OCI-LY3 (cell line): ENCODE measurements at regions not wholly inside any gene's neighbourhood (a gene's known extent, or its start where the extent isn't known, plus 50 kb on each side); places are given as distances from the start of the nearest gene placed in this dataset.

Source experiments
- H2AFZ ChIP-seq: fragments of 200-600, 300-600 bp; shearing (Covaris generic); 2 replicates; pipeline ENCODE4 v1.6.0; 2014; ENCODE audit warnings: antibody characterized with exemption, low read depth, low read length
- H3K27ac ChIP-seq: fragments of 200-600, 300-600 bp; sonication (generic); 2 replicates; pipeline ENCODE4 v1.5.1; 2014; ENCODE audit warnings: mild to moderate bottlenecking, low read length, moderate library complexity, mixed read lengths
- H3K27me3 ChIP-seq: fragments of 200-600, 300-600 bp; sonication (generic); 2 replicates; pipeline ENCODE4 v1.6.1; 2014; ENCODE audit warnings: low read depth, low read length, mixed read lengths
- H3K36me3 ChIP-seq: fragments of 200-600, 300-600 bp; sonication (generic); replicated peaks from 2 replicates; pipeline ENCODE3; 2014; ENCODE audit warnings: low read depth, low read length, mixed read lengths
- H3K4me1 ChIP-seq: fragments of 300-600, 200-600 bp; sonication (generic); 2 replicates; pipeline ENCODE4 v1.6.1; 2014; ENCODE audit warnings: low read length, mixed read lengths
- H3K4me2 ChIP-seq: fragments of 200-600, 300-600 bp; sonication (generic); 2 replicates; pipeline ENCODE4 v1.6.1; 2014; ENCODE audit warnings: low read length, mixed read lengths
- H3K4me3 ChIP-seq: fragments of 300-600, 200-600 bp; sonication (generic); 2 replicates; pipeline ENCODE4 v1.5.1; 2014; ENCODE audit warnings: antibody characterized with exemption, mild to moderate bottlenecking, low read length, moderate library complexity
- H3K79me2 ChIP-seq: fragments of 300-600, 200-600 bp; shearing (Covaris generic); 2 replicates; pipeline ENCODE4 v1.6.1; 2014; ENCODE audit warnings: mild to moderate bottlenecking, low read length, mixed read lengths
- H3K9ac ChIP-seq: fragments of 300-600, 200-600 bp; shearing (Covaris generic); 2 replicates; pipeline ENCODE4 v1.6.0; 2014; ENCODE audit warnings: mild to moderate bottlenecking, low read length, moderate library complexity
- H3K9me3 ChIP-seq: fragments of 200-600, 300-600 bp; shearing (Covaris generic); 2 replicates; pipeline ENCODE4 v1.6.1; 2014; ENCODE audit warnings: low read length, mixed read lengths; ENCODE audit not compliant: insufficient read depth
- H4K20me1 ChIP-seq: fragments of 200-600, 300-600 bp; sonication (generic); 2 replicates; pipeline ENCODE4 v1.6.1; 2016; ENCODE audit warnings: low read length, mixed read lengths; ENCODE audit not compliant: insufficient read depth
- EZH2phosphoT487 ChIP-seq: fragments of 200-600 bp; shearing (Covaris generic); IDR thresholded peaks from 2 replicates; pipeline ENCODE4 v1.6.1; 2018; ENCODE audit warnings: antibody characterized with exemption, mixed run types, low read depth
- TF ChIP-seq, protein P1 (sequence below): fragments of 200-600, 300-600 bp; sonication (generic); IDR thresholded peaks from 2 replicates; pipeline ENCODE4 v1.5.1; 2014; ENCODE audit warnings: antibody characterized with exemption, low read length, low read depth

- Histone ChIP-seq H3K27me3 (no peaks in the 10 kb centered on the region), H3K9ac (no peak overlapping the region), H3K4me1 (peaks cover 2% of the 10 kb centered on the region), H3K4me2 (no peak overlapping the region), H2AFZ (no peak overlapping the region), H4K20me1 (no peaks in the 10 kb centered on the region), H3K27ac (no peak overlapping the region), H3K9me3 (no peaks in the 10 kb centered on the region), H3K79me2 (no peaks in the 10 kb centered on the region), H3K36me3 (no peaks in the 10 kb centered on the region), H3K4me3 (no peak overlapping the region)
- no peak for TF ChIP-seq EZH2phosphoT487
- TF ChIP-seq, protein P1, sequence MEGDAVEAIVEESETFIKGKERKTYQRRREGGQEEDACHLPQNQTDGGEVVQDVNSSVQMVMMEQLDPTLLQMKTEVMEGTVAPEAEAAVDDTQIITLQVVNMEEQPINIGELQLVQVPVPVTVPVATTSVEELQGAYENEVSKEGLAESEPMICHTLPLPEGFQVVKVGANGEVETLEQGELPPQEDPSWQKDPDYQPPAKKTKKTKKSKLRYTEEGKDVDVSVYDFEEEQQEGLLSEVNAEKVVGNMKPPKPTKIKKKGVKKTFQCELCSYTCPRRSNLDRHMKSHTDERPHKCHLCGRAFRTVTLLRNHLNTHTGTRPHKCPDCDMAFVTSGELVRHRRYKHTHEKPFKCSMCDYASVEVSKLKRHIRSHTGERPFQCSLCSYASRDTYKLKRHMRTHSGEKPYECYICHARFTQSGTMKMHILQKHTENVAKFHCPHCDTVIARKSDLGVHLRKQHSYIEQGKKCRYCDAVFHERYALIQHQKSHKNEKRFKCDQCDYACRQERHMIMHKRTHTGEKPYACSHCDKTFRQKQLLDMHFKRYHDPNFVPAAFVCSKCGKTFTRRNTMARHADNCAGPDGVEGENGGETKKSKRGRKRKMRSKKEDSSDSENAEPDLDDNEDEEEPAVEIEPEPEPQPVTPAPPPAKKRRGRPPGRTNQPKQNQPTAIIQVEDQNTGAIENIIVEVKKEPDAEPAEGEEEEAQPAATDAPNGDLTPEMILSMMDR, result no peak
Measured at GRCh38 chr21:28485301-28486022, 507.2 kb downstream of the LTN1 start.

DNA sequence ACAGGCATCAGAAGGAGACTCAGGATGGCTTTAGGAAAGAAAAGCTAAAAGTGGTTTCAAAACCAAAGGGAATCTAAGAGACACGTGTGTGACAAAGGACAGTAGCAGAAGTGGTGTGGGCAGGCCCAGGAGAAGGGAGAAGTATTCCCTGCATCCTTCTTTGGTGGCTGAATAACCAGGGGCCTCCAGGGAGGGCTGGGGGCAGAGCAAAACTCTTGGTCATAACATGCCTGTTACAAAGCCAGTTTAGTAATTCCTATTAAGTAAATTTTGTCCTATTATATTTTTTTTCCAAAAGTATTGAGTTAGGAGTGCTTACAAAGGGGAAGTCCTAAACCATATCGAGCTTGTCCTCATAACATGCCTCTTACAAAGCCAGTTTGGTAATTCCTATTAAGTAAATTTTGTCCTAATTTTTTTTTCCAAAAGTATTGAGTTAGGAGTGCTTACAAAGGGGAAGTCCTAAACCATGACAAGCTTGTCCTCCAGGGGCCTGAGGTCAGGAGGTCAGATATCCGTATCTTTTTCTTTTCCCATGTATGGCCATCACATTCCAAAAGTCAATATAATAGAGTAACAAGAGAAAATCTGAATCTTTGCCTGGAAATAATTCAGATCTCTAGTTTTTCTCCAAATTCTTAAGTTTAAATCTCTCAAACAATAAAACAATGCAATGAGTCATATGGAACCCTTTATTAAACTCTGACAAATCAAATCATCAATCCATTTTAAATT, 509.2 kb downstream of the LTN1 start:
- TF ChIP-seq, protein P1, result no peak
- TF ChIP-seq EZH2phosphoT487, result no peak
- Histone ChIP-seq H3K9me3 (no peaks in the 10 kb centered on the region), H3K4me1 (peaks cover 6% of the 10 kb centered on the region), H3K4me3 (no peak overlapping the region), H2AFZ (no peak overlapping the region), H4K20me1 (no peaks in the 10 kb centered on the region), H3K27ac (no peak overlapping the region), H3K4me2 (no peak overlapping the region), H3K9ac (no peak overlapping the region), H3K36me3 (no peaks in the 10 kb centered on the region), H3K79me2 (no peaks in the 10 kb centered on the region), H3K27me3 (no peaks in the 10 kb centered on the region)

DNA sequence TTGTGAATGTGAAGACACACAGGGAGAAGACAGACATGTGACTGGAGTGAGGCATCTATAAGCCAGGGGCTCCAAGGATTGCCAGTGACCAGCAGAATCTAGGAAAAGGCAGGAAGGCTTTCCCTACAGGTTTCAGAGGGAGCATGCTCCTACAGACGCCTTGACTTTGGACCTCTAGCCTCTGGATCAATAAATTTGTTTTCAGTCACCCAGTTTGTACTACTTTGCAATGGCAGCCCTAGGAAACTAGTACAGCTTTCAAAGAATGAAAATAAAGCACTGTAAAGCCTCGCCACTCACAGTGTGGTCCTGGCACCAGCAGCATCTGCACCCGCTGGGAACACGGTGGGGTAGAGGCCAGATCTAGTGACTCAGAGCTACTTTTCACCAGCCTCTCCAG, 510.0 kb downstream of the LTN1 start:
- Histone ChIP-seq H3K79me2 (no peaks in the 10 kb centered on the region), H4K20me1 (no peaks in the 10 kb centered on the region), H3K27me3 (no peaks in the 10 kb centered on the region), H3K9me3 (no peaks in the 10 kb centered on the region), H3K9ac (no peak overlapping the region), H3K36me3 (no peaks in the 10 kb centered on the region), H2AFZ (0 out of 2 replicates have a peak overlapping the region, but pooled peaks have one; percentile 21), H3K4me2 (no peak overlapping the region), H3K4me3 (no peak overlapping the region), H3K27ac (no peak overlapping the region), H3K4me1 (peaks cover 6% of the 10 kb centered on the region)
- TF ChIP-seq EZH2phosphoT487, result no peak
- TF ChIP-seq, protein P1, result no peak

DNA sequence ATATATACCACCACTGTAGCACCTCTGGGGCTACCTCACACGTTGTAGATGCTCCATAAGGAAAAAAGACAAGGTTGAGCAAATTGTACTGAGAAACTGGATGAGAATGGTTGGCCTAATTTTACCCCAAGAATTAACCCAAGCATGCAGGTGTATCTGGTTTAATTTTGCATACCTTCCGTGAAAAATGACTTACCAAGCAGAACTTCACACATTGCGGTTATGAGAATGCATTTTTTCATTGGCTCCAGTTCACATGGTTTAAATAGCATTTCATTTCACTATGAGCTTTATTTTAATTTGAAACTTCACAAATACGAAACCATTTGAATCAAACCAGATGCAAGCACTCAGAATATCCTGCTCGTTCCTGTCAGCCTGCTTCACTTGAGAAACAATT, 512.2 kb downstream of the LTN1 start:
- H3K36me3 ChIP-seq, result no peaks in the 10 kb centered on the region
- H3K4me3 ChIP-seq, result no peak overlapping the region
- no peak overlapping the region for H3K27ac ChIP-seq
- TF ChIP-seq, protein P1, result no peak
- no peak for TF ChIP-seq EZH2phosphoT487
- H3K4me2 ChIP-seq, result no peak overlapping the region
- H3K27me3 ChIP-seq, result no peaks in the 10 kb centered on the region
- peaks cover 6% of the 10 kb centered on the region for H3K4me1 ChIP-seq
- no peaks in the 10 kb centered on the region for H3K79me2 ChIP-seq
- H3K9me3 ChIP-seq, result no peaks in the 10 kb centered on the region
- H2AFZ ChIP-seq, result no peak overlapping the region
- no peaks in the 10 kb centered on the region for H4K20me1 ChIP-seq
- no peak overlapping the region for H3K9ac ChIP-seq
